ENCODE measurements at regions not wholly inside any gene's neighbourhood (a gene's known extent, or its start where the extent isn't known, plus 50 kb on each side); places are given as distances from the start of the nearest gene placed in this dataset.

GRCh38 chr5:124664287-124664686 lies 82.2 kb downstream of the ZNF608 start:
- no peak for DNase-seq (ENCODE audit: low read depth, low spot score)

- DNase-seq (ENCODE audit: low read depth, low spot score) = no peak
These were observed 83.3 kb downstream of the ZNF608 start for GRCh38 chr5:124663101-124663506.

- DNase-seq (ENCODE audit: low read depth, low spot score) = no peak
These were observed 84.2 kb downstream of the ZNF608 start for GRCh38 chr5:124662181-124662781.

- DNase-seq (ENCODE audit: low read depth, low spot score) = no peak
These were observed 84.9 kb downstream of the ZNF608 start for GRCh38 chr5:124661317-124662141.

GRCh38 chr5:124660229-124661093 lies 86.0 kb downstream of the ZNF608 start:
- DNase-seq (ENCODE audit: low read depth, low spot score) = no peak

GRCh38 chr5:124659798-124660197 lies 86.6 kb downstream of the ZNF608 start:
- DNase-seq (ENCODE audit: low read depth, low spot score) = no peak

GRCh38 chr5:124658867-124659557 lies 87.4 kb downstream of the ZNF608 start:
- DNase-seq (ENCODE audit: low read depth, low spot score) = no peak

GRCh38 chr5:124655921-124656511 lies 90.4 kb downstream of the ZNF608 start:
- DNase-seq (ENCODE audit: low read depth, low spot score) = no peak

GRCh38 chr5:124655251-124655917 lies 91.1 kb downstream of the ZNF608 start:
- no peak for DNase-seq (ENCODE audit: low read depth, low spot score)

GRCh38 chr5:124654418-124654817 lies 92.0 kb downstream of the ZNF608 start:
- no peak for DNase-seq (ENCODE audit: low read depth, low spot score)

- DNase-seq (ENCODE audit: low read depth, low spot score) = no peak
These were observed 92.8 kb downstream of the ZNF608 start for GRCh38 chr5:124653666-124654065.

- no peak for DNase-seq (ENCODE audit: low read depth, low spot score)
These were observed 93.5 kb downstream of the ZNF608 start for GRCh38 chr5:124652892-124653441.

GRCh38 chr5:124652514-124652819 lies 94.0 kb downstream of the ZNF608 start:
- DNase-seq (ENCODE audit: low read depth, low spot score) = no peak

GRCh38 chr5:124651663-124652513 lies 94.6 kb downstream of the ZNF608 start:
- DNase-seq (ENCODE audit: low read depth, low spot score) = no peak

- no peak for DNase-seq (ENCODE audit: low read depth, low spot score)
These were observed 95.3 kb downstream of the ZNF608 start for GRCh38 chr5:124650951-124651662.

GRCh38 chr5:124650147-124650561 lies 96.3 kb downstream of the ZNF608 start:
- no peak for DNase-seq (ENCODE audit: low read depth, low spot score)

- DNase-seq (ENCODE audit: low read depth, low spot score) = peak; percentile 23
These were observed 96.8 kb downstream of the ZNF608 start for GRCh38 chr5:124649491-124650146.

- no peak for DNase-seq (ENCODE audit: low read depth, low spot score)
These were observed 97.5 kb downstream of the ZNF608 start for GRCh38 chr5:124648902-124649467.
